ENCODE measurements at regions not wholly inside any gene's neighbourhood (a gene's known extent, or its start where the extent isn't known, plus 50 kb on each side); places are given as distances from the start of the nearest gene placed in this dataset.

GRCh38 chr13:106683918-106684317, 116.0 kb upstream of the ARGLU1 start:
- no peak for DNase-seq

GRCh38 chr13:106683179-106683578, 115.2 kb upstream of the ARGLU1 start:
- DNase-seq = no peak

GRCh38 chr13:106681997-106682396, 114.1 kb upstream of the ARGLU1 start:
- no peak for DNase-seq

DNA sequence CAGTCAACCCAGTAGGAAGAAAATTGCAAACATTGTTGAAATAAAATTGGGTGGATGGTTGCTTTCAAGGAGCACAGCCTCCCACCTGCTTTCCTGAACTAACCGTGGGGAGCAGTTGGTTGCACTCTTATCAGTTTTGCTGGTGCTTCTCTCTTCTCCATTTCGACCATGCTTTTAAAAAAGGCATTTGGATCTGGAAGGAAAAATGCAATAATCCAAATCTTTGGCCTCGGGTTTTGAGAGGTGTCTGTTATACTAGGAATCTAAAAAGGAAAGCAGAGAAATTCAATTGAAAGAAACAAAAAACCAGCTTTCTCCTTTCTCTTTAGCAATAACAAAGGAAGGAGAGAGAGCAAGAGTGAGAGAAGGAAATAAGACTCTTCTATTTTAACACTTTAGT, 113.6 kb upstream of the ARGLU1 start:
- no peak for DNase-seq

DNA sequence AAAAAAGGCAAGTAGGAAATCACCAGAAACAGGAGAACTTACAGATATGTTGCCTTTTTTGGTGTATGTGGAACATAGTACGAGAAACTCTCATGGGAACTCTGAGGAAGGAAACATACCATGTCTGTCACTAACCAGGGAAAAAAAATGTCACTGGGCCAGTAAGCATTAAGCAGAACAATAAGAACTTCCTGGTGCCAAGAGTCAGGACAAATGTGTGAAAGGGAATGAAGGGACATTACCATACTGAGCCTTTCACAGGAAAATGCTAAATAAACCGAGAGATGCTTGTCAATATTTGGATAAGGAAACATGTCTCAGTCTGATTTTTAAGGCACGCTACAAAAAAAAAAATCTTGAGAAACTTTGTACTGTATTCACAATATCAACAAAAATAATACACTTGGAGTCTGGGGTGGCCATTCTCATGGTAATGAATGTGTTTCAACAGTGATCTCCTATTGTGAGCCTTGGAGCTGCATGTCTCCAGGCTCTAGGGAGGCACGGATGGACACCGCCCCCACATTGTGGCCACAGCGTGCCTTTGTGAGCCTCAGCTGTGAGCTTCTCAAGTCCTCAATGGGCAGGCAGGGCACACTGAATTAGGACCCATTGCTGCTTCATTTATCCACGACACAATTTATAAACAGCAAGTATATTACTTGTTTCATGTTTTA, 113.0 kb upstream of the ARGLU1 start:
- DNase-seq = no peak

DNA sequence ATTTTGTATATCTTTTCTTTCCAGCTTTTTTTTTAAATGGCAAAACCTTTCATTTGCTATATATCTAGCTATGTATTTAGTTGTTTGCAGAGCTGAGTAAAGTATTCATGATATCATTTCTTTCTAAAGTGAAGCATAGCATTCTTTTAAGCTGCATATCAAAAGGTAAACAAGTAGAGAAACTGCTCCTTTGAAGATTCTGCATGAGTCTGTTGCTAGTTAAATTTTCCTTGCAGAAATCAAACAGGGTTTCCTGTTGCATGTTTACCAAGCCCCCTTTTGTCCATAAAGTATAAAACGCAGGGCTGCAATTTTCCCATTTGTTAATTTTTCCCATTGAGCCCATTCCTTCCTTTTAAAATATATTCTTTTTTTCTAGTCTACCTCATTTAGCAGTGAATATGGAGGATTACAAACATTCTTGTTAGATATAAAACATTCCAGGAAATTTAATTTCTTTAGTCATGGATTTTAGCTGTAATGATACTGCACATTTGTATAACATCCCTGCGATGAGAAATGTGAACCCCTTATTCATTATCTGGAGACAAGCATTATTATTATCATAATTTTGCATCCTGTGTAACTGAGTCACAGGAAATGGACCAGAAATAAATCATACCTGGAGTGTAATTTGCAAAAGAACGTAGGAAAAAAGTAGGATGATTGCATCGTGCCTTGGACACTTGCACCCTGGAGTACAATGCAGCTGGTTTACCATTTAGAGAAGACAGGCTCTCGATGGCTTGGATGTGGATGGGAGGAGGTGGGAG, 110.9 kb upstream of the ARGLU1 start:
- DNase-seq = no peak

DNA sequence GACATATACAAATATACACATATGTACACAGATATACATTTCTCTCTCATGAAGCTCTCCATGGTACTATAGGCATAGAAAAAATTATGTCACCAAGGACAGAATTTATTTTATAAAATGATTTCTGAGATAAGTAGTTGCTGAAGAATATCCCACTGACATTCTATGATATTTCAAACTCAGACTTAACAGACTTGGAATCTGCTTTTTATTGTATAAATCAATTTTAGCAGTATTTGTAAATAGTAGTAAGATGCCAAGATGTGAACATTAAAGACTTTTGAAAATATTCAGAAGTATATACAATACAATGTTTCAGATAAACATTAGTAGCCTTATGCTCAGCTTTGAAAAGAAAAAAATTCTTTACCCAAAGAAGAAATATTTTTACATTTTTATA, 107.4 kb upstream of the ARGLU1 start:
- DNase-seq = no peak

GRCh38 chr13:106660746-106661625, 93.0 kb upstream of the ARGLU1 start:
- no peak for DNase-seq

GRCh38 chr13:106657104-106657503, 89.2 kb upstream of the ARGLU1 start:
- no peak for DNase-seq

- no peak for DNase-seq
These were observed 88.2 kb upstream of the ARGLU1 start for GRCh38 chr13:106656186-106656585.

GRCh38 chr13:106651442-106651841, 83.5 kb upstream of the ARGLU1 start:
- DNase-seq = no peak

- no peak for DNase-seq
These were observed 82.8 kb upstream of the ARGLU1 start for GRCh38 chr13:106650690-106651205.

DNA sequence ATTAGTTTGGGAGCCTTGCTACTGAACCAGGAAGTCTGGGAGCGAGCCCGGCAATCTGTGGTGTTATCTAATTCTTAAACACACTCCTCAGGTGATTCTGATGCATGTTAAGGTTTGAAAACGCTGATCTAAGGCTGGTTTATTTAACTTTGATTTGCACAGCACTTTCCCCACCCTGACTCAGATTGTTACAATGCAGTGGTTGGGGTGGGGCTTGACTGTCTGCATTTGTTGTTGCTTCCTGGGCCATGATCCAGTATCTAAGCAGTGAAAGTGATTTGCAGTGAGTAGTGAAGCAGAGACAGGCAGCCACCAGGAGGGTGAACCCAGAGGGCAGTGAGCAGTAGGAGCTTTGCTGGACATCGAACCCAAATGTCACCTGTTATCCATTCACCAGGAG, 81.6 kb upstream of the ARGLU1 start:
- DNase-seq = no peak

GRCh38 chr13:106640515-106640914, 72.6 kb upstream of the ARGLU1 start:
- DNase-seq = no peak

DNA sequence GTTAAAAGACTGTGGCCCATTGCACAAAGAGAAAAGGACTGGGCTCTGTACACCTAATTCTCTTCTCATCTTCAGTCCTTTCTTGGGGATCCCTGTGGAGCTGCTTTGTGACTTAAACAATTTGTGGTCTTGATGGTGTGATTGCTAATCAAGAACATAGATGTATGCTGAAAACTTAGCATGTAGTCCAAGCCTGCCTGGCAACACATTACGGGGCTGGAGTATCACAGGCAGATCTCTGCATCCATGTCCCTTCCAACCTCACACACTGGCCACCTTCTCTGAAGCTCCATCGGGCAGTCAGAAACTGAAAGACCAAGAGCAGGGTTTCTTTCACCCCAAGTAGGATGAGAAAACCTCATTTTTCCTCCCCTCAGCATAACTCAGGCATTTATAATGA, 69.6 kb upstream of the ARGLU1 start:
- no peak for DNase-seq

DNA sequence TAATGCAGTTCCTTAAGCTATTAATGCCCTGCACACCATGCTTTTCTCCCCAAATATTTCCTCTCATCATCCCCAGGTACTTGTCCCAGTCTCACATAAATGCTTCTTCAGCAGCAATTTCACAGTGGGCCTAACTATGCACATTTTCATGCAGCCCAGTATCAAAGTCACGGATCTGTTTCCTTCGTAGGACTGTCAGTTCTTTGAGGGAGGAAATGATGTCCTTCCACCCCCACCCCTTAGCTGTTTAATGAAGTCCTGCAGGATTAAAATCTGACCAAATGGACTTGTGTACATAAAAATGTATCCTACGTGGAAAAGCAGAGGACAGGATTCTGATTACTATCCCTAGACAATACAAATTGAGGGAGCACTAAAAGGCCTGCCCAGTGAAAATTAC, 68.6 kb upstream of the ARGLU1 start:
- DNase-seq = no peak

GRCh38 chr13:106635616-106636015, 67.7 kb upstream of the ARGLU1 start:
- no peak for DNase-seq

DNA sequence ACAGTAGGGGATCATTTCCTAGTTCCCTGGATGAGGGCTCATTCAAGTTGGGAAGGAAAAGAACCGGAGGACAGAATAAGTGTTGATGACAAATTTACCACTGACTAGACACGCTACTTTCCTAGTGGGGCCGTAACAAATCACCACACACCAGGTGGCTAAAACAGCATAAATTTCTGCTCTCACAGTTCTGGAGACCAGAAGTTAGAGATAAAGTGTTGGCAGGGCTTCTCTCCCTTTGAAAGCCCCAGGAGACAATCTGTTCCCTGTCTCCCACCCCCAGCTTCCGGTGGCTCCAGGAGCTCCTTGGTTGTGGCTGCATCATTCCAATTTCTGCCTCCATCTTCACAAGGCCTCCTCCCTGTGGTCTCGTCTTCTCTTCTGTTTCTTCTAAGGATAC, 65.4 kb upstream of the ARGLU1 start:
- no peak for DNase-seq

DNA sequence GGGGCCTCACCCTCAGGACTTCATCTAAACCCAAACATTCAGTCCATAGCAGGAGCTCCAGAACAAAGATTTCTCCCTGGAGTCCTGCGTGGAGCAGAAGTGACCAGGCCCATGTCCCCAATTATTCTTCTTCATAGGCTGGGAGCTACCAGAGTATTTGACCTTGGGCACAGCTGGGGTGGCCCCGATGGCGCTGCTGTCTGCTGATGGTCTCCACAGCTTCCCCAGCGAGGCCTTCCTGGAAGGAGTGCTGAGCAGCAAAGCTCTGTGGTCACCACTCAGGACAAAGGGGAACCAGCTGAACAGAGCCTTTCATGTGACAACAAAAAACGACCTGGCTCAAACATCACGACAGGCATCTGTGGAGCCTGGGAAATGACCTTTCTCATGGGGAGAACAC, 62.7 kb upstream of the ARGLU1 start:
- no peak for DNase-seq

DNA sequence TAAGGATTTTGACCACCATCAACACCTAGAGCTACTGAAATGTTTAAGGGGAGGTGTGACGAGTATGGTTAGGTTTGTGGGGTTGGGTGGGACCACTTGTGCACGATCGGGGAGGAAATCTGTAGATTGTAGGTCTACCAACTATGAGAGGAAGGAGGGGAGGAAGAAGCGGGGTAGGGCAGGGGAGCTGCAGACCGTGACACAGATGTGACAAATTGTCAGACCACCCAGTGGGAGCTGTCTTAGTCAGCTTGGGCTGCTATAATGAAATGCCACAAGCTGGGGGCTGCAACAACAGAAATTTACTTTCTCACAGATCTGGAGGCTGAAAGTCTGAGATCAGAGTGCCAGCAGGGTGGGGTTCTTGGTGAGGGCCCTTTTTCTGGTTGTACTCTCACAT, 62.2 kb upstream of the ARGLU1 start:
- no peak for DNase-seq

GRCh38 chr13:106628936-106629659, 61.2 kb upstream of the ARGLU1 start:
- no peak for DNase-seq

DNA sequence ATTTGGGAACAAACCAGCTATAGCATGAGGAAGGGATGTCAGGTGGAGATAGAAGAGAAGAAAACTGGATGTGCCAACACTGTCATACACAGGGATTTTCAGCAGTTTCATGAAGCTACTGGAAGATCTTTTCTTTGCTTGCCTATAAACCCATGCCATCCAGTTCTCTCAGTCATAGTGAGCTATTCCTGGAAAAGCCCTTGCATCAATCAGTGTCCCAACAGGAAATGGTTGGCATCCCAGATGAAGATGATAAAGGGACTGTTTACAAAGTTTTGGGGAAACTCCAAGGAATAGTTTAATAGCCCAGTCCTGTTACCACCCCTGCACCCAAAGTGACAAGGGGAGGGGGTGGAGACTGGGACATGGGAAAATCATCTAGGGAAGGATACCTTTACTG, 58.5 kb upstream of the ARGLU1 start:
- DNase-seq = no peak

DNA sequence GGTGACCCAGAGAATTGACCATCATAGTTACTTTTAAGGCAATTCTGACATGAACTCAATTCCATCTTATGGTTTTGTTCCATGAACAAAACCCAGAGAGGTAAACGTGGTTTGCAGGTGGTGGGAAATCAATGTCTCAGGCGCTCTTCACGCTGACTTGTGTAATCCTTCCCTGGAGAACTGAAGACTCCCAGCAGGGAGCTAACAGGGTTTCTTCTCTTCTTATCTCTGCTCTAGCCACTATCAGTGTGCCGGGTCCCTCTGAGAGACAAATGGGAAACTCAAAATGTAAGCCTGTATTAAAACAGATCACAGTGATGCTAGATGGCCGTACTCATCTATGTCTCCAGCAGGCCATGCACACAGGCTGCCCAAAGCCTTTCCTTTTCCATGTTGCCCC, 57.6 kb upstream of the ARGLU1 start:
- no peak for DNase-seq

Measured in NCI-H446 treated with DMSO at 0.1 percent for 48 hours (cell line).